Gastrocnemius medialis (tissue), 4 donors: ENCODE measurements at regions not wholly inside any gene's neighbourhood (a gene's known extent, or its start where the extent isn't known, plus 50 kb on each side); places are given as distances from the start of the nearest gene placed in this dataset.
"Not testable (repeated sequence)": the region's sequence is repeated elsewhere in the genome, so short reads cannot be mapped to it uniquely, and the experiment has no call there.

Experiments used
- POLR2A ChIP-seq, 2 donors: fragments of 450-650 bp; IDR thresholded peaks; one replicate each; pipeline ENCODE4 v1.6.1; 2017; ENCODE audit warnings: antibody characterized with exemption in 2 of 2, mild to moderate bottlenecking in 2 of 2, moderate library complexity in 2 of 2
- TF ChIP-seq, protein P1 (sequence below), 5 experiments: fragments of 450-650 bp in 3 of 5; fragments of 200-600 bp in 2 of 5; sonication (generic) in 2 of 5; IDR thresholded peaks in 4 of 5; conservative IDR thresholded peaks in 1 of 5; 1 replicate in 4 of 5; 2 replicates in 1 of 5; pipeline ENCODE4 v1.5.1; 2016 to 2019; ENCODE audit warnings: antibody characterized with exemption in 5 of 5, mild to moderate bottlenecking in 3 of 5, moderate library complexity in 3 of 5

GRCh38 chr21:9026729-9027416 lies 1494.5 kb upstream of the TPTE start:
- TF ChIP-seq, protein P1, sequence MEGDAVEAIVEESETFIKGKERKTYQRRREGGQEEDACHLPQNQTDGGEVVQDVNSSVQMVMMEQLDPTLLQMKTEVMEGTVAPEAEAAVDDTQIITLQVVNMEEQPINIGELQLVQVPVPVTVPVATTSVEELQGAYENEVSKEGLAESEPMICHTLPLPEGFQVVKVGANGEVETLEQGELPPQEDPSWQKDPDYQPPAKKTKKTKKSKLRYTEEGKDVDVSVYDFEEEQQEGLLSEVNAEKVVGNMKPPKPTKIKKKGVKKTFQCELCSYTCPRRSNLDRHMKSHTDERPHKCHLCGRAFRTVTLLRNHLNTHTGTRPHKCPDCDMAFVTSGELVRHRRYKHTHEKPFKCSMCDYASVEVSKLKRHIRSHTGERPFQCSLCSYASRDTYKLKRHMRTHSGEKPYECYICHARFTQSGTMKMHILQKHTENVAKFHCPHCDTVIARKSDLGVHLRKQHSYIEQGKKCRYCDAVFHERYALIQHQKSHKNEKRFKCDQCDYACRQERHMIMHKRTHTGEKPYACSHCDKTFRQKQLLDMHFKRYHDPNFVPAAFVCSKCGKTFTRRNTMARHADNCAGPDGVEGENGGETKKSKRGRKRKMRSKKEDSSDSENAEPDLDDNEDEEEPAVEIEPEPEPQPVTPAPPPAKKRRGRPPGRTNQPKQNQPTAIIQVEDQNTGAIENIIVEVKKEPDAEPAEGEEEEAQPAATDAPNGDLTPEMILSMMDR (IDR thresholded peaks at IDR 0.05 in 4 of 5, conservative IDR thresholded peaks at IDR 0.05 in 1 of 5) = not testable (repeated sequence)
- TF ChIP-seq POLR2A (IDR thresholded peaks at IDR 0.05) = not testable (repeated sequence)
